HG03064 (cell line): ENCODE measurements at regions not wholly inside any gene's neighbourhood (a gene's known extent, or its start where the extent isn't known, plus 50 kb on each side); places are given as distances from the start of the nearest gene placed in this dataset.
A peak's percentile ranks its signal among the peaks of the same experiment; 100 is the strongest.

Experiments used
- ATAC-seq: cut with Tn5 transposase; IDR thresholded peaks from one replicate; pipeline ENCODE4 v1.9.1; 2021; ENCODE audit warnings: low read depth; ENCODE audit not compliant: unreplicated experiment

GRCh38 chr14:51394804-51395203 is 154.8 kb downstream of the TMX1 start:
- no peak for ATAC-seq

- no peak for ATAC-seq
Observed at GRCh38 chr14:51395361-51395849, 155.4 kb downstream of the TMX1 start.

GRCh38 chr14:51396222-51396815 is 156.3 kb downstream of the TMX1 start:
- no peak for ATAC-seq

GRCh38 chr14:51398898-51399297 is 158.9 kb downstream of the TMX1 start:
- ATAC-seq, result no peak

GRCh38 chr14:51400139-51400538 is 160.1 kb downstream of the TMX1 start:
- ATAC-seq, result no peak

GRCh38 chr14:51401272-51401671 is 161.2 kb downstream of the TMX1 start:
- ATAC-seq, result no peak

GRCh38 chr14:51401756-51402155 is 161.7 kb downstream of the TMX1 start:
- no peak for ATAC-seq

- ATAC-seq, result no peak
Observed at GRCh38 chr14:51410897-51411296, 170.8 kb downstream of the TMX1 start.

- ATAC-seq, result no peak
Observed at GRCh38 chr14:51419685-51420084, 179.6 kb downstream of the TMX1 start.

- no peak for ATAC-seq
Observed at GRCh38 chr14:51422704-51423103, 182.7 kb downstream of the TMX1 start.

GRCh38 chr14:51424041-51424440 is 184.0 kb downstream of the TMX1 start:
- no peak for ATAC-seq

GRCh38 chr14:51424561-51425251 is 184.7 kb downstream of the TMX1 start:
- no peak for ATAC-seq

- ATAC-seq, result no peak
Observed at GRCh38 chr14:51428981-51429380, 188.9 kb downstream of the TMX1 start.

- ATAC-seq, result no peak
Observed at GRCh38 chr14:51430079-51430478, 190.0 kb downstream of the TMX1 start.

- no peak for ATAC-seq
Observed at GRCh38 chr14:51430633-51431032, 190.6 kb downstream of the TMX1 start.

GRCh38 chr14:51431033-51431709 is 191.1 kb downstream of the TMX1 start:
- ATAC-seq, result peak; percentile 60

- ATAC-seq, result no peak
Observed at GRCh38 chr14:51431741-51432140, 191.7 kb downstream of the TMX1 start.

- no peak for ATAC-seq
Observed at GRCh38 chr14:51432302-51432948, 192.4 kb downstream of the TMX1 start.

- ATAC-seq, result no peak
Observed at GRCh38 chr14:51436630-51437029, 196.6 kb downstream of the TMX1 start.

GRCh38 chr14:51439896-51440295 is 199.8 kb downstream of the TMX1 start:
- no peak for ATAC-seq

- no peak for ATAC-seq
Observed at GRCh38 chr14:51441001-51441400, 201.0 kb downstream of the TMX1 start.
